NOMO-1 treated with DMSO at 0.1 percent for 48 hours (cell line): ENCODE measurements at regions not wholly inside any gene's neighbourhood (a gene's known extent, or its start where the extent isn't known, plus 50 kb on each side); places are given as distances from the start of the nearest gene placed in this dataset.
"Not testable (repeated sequence)": the region's sequence is repeated elsewhere in the genome, so short reads cannot be mapped to it uniquely, and the experiment has no call there.

ENCODE experiments used
- DNase-seq: peaks from one replicate; lab custom pipeline; 2025; ENCODE audit not compliant: unreplicated experiment; lab: John Stamatoyannopoulos, UW

DNA sequence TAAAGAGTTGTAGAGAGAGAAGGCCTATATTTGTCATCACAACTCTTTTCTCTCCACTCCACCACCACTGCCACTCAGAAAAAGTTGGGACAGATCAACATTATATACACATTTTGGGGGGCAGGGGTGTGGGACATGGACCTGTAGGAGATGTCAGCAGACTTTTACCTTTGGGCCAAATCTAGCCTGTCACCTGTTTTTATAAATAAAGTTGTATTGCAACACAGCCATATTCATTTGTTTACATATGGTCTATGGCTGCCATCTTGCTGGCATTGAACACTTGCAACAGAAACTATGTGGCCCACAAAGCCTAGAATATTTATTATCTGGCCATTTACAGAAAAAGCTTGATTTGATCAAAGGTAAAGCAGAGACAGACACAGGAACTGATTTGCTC, 250.7 kb downstream of the BTG1 start:
- no peak for DNase-seq

DNA sequence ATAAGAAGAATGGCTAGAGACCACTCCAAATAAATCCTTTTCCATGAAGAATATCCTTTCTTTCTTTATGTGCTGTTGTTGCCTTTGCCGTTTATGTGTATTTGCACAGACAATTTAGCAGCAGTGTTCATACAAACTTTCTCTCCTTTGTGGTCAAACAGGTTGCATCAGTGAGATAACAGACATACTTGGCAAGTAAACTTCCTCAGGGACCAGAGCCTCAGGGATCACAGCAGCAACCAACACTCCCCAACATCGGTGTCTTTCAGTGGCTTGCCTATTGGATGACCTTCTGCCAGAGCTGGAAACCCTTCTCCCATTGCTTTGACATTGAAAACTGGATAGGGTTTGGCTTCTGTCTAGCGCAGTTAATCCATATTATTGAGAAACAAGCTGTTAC, 252.2 kb downstream of the BTG1 start:
- no peak for DNase-seq

DNA sequence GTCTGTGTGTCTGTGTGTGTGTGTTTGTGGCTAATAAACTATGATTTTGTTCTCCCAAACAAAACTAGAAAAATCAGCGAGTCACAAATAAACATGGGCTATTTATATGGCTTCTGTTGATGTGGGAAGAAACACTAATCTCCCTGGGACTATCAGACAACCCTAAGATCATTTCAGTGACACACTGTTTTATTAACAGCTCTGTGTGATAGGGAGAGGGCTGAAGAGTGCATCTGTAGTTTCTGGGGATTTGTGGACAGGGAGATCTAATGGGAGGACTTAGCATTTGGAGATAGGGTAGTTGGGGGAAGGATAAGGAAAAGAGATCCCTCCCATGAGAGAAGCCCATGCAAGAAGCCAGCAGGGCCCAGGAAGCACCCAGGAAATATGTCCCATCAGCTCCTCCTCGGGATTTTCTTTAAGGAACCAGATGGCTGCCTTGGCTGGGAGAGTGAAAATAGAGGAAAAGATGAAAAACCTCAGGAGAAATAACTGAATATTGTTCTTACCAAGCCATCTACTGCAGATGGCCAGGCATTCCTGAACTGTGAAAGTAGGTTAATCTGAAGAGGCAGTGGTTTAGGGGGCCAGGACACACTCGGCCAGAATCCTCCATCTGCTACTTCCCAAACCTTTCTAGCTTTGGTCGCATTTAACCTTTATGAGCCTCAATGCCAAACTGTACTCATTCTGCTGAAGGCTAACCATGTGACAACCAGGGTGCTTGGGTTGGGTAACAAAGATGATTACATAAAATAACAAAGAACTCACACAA, 253.4 kb downstream of the BTG1 start:
- DNase-seq = no peak

DNA sequence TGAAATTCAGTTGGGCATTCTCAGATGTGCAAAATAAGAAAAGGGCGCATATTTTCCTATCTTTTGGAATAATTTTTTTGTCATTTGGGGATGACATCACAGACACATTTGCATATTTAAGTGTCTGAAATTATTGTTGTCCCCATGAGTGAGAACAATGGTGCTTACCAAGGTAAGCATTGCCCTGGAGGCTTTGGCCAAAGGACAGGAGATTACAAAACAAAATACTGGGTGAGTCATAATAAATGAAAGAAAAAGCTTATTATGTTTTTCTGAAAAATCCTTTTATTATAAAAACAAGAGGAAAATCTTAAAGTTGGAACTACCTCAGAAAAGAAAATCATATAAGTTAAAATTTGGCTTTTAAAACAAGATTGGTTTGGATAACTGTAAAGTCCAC, 254.9 kb downstream of the BTG1 start:
- DNase-seq = no peak

GRCh38 chr12:91889910-91890309, 255.7 kb downstream of the BTG1 start:
- no peak for DNase-seq

GRCh38 chr12:91889059-91889458, 256.6 kb downstream of the BTG1 start:
- DNase-seq = no peak

DNA sequence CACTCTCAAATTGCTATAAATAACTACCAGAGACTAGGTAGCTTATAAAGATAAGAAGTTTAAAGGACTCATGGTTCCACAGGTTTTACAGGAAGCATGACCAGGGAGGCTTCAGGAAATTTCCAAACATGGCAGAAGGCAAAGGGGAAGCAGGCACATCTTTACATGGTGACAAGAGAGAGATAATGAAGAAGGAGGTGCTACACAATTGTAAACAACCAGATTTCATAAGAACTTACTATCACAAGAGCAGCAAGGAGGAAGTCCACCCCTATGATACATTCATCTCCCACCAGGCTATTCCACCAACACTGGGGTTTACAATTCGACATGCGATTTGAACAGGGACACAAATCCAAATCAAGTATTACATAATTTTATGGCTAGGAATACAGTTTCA, 257.7 kb downstream of the BTG1 start:
- DNase-seq = peak; percentile 17

DNA sequence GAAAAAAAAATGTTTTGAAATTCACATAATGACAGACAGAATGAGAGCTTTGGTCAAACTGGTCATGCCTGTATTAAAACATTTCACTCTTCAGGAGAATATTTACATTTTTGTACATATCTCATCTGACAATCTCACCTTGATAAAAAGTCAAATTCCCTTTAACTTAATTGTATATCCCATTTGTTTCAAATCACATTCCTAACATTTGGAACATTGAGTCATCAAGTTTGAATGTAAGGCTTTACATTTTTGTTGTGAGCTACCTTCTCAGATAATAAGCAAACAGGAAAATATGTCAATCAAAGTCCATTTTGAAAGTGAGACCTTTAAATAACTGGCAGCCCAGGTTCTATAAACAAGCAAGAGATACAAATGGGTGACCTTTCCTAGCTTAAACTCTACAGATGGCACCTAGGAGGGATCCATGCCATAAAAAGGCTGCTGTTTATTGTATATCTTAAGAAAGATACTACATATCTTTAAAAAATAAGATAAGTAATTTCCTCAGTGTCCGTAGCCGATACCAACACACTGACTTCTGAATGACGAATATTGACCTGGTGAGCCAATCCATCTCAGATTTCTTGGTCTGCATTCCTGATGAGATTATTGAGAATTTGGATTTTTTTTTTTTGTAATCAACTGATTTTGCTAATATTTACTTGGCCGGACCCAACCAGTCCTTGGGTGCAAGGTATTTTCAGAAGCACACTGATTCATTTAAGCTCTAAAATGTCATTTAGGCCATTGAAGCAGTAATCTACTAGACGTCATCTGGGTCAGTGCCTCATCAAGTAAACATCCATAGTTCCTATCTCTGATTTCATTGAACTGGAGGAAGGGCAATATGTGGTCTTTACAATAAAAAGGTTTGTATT, 259.6 kb downstream of the BTG1 start:
- DNase-seq = no peak

- DNase-seq = no peak
Observed at GRCh38 chr12:91884230-91884629, 261.4 kb downstream of the BTG1 start.

DNA sequence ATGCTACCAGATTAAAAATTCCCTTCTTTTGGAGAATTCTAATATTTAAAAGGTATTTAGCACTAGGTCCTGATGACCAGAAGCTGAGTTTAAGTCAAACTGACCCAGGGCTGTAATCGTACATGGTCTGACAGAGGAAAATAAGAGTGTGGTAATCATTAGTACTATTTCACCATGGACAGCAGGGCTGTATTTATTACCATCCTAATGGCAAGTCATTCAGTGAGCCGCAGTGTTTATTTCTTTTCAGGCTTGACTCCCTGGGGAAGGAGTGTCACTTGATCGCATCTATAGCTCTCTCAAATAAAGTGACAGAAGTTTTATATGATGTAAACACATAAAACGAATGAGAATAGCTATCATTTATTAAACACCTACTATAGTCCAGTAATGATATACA, 261.8 kb downstream of the BTG1 start:
- DNase-seq = no peak

GRCh38 chr12:91882910-91883309, 262.7 kb downstream of the BTG1 start:
- no peak for DNase-seq

- no peak for DNase-seq
Observed at GRCh38 chr12:91880528-91880927, 265.1 kb downstream of the BTG1 start.

GRCh38 chr12:91877456-91878235, 268.0 kb downstream of the BTG1 start:
- no peak for DNase-seq

GRCh38 chr12:91877022-91877421, 268.6 kb downstream of the BTG1 start:
- peak; percentile 85 for DNase-seq

GRCh38 chr12:91875671-91876070, 270.0 kb downstream of the BTG1 start:
- DNase-seq = not testable (repeated sequence)

GRCh38 chr12:91874086-91874865, 271.4 kb downstream of the BTG1 start:
- DNase-seq = no peak

- peak; percentile 84 for DNase-seq
Observed at GRCh38 chr12:91871751-91872150, 273.9 kb downstream of the BTG1 start.

DNA sequence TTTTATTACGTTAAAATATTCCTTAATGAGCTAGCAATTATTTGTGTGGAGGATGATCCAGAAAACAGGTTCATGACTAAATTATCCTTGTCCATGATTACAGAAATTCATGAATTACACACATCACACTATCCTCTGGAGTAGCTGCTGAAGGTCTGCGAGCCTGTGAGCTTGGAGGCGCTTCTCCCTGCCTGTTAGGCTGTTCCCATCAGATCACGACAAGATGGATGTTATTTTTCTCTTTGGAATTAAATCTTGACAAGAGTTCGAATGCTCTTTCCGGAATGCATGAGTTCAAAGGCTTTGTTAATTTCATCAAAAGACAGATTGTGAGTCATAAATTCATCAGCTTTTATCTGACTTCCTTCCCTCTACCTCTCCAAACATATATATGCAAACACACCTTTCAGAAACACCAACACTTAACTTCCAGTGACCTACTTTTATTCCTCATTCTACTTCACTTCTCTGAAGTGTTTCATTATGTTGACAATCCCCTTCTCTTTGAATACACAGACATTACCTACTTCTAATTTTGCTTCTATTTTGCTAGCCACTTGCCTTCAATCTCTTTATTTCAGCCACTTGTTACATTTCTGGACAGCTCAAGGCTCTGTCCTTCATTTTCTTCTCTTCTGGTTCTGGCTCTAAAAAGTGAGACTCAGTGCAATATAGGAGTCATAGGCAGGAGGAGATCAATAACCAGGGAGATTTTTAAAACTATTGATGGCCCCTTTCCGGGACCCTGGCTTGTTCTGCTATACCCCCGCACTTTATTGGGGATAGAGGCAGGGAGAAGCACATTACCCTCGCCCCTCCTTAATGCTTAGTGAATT, 274.6 kb downstream of the BTG1 start:
- no peak for DNase-seq

GRCh38 chr12:91868054-91868453, 277.6 kb downstream of the BTG1 start:
- DNase-seq = no peak

DNA sequence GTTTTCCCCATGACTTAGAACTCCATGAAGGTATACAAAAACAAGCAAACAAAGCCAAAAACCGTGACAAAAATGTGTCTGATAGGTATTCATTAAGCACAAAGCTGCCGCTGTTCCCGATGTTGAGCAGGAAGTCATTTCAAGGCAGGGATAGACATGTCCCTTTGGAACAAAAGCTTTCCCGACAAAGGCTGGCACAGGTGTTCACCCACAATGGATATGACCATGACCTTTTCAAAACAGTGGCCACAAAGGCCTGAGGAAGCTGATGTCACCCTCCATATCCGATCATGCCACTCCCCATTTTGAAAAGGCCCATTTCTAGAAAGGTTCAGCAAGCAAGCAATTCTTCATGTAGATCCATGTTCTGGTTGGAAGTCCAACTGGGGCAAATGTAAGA, 279.1 kb downstream of the BTG1 start:
- DNase-seq = no peak
